ENCODE measurements at regions not wholly inside any gene's neighbourhood (a gene's known extent, or its start where the extent isn't known, plus 50 kb on each side); places are given as distances from the start of the nearest gene placed in this dataset.

GRCh38 chr2:157206916-157207315, 50.6 kb upstream of the GALNT5 start:
- DNase-seq (ENCODE audit: insufficient read length, low spot score) (no peak), FAIRE-seq (no peak)
